HS-27A (cell line): ENCODE measurements at regions not wholly inside any gene's neighbourhood (a gene's known extent, or its start where the extent isn't known, plus 50 kb on each side); places are given as distances from the start of the nearest gene placed in this dataset.
"Not testable (repeated sequence)": the region's sequence is repeated elsewhere in the genome, so short reads cannot be mapped to it uniquely, and the experiment has no call there.

Source experiments
- DNase-seq: peaks from one replicate; pipeline ENCODE4 v3.0.0-alpha.2; 2012; ENCODE audit warnings: low read depth, missing footprints

DNA sequence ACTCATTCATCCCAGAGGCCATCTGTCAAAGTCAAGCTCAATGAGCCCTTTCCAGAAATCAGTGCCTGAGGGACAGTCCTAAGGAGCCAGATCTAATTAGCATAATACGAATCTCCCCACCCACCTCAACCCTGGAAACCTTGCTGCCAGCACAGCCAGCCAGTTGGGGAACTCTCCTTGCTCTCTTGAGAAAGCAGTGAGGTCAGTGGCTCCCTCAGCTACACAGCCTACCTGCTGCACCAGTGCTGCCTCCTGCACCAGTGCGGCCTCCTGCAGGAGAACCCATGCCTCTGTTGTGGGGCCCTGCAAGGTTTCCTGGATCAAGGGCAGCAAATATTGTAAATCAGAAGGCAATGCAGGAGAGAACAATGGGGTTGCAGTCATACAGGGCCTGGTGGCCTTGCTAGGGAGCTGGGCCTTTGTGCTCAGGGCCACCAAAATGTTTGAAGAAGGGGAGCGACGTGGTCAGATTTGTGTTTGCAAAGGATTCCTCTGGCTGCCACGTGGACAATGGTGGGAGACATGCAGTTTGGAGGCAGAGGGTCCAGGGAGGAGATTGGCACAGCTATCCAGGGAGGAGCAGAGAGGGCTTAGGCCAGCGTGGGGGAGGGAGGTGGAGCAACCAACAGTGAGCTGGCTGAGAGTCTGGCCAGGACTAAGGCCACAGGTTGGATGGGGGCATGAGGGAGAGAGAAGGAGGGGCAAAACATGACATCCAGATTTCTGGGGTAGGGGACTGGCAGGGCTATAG, 124.3 kb upstream of the MAMLD1 start:
- DNase-seq: no peak

DNA sequence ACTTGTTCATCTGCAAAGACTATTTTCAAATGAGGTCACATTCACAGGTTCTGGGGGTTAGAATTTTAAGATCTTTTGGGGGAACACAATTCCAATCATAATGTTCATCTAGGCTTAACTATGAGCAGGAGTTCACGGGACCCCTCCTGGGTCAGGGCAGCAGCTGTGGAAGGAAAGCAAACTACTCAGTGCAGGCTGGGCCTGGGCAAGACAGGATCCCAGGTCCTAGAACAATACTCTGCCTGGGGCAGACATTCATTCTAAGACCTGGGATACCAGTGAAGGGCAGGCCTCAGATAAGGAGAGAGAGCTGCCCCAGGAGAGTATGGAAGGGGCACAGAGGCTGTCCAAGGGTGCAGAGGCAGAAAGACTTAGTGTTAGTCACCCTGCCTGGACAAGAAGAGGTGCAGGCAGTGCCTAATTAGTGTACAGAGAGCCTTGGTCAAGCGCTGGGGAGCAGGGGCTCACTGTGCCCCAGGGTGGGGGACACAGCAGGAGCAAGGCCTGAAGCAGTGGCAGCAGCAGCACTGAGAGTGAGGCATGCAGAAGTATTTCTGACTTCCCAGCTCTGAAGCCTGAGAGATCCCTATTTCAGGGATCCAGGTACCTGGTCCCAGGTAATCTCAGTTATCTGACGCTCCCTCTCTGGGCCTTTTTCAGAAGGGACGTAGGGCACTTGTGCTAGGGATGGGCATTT, 123.0 kb upstream of the MAMLD1 start:
- DNase-seq: no peak

DNA sequence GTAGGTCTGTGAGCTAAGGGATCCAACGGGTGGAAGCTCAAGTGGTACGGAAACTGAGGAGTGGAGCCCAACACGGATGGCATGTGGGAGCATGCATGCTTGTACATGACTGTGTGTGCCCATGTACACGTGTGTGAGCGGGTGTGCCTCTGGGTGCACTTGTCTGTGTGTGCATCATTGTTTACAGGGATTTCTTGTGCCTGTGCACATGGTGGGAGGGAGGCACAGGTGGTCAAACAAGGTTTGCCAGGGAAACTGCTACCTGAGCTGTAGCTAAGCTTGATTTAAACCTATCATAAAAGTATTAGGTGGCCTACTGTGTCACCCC, 122.5 kb upstream of the MAMLD1 start:
- DNase-seq: no peak

DNA sequence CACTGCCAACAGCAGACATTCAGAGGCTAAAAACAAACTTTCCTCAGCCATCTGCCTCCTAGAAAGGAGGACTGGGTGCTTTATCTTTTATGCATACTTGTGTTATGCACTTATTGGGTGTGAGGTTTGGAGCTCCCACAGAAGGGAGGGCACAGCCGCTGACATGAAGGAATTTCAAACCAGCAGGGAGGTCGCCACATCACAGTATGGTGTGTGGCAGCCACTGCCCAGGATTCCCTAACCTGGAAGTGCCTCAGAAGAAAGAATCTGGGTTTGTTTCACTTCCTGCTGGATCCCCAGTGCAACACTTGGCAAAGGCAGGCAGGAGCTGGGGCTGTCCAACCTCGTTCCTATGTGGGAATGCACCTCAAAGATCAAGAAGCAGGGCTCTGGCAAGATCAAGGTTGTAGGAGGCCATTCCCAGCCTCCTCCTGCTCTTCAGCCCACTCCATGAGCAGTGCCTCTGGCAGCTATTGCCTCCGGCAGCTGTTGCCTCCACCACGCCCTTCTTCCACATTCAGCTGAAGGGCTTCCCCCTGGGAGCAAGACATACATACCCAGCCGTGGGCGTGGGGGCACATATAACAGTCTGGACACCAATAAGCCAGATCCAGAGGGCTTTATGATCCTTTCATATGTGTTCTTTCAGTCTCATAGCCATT, 109.0 kb upstream of the MAMLD1 start:
- no peak for DNase-seq

DNA sequence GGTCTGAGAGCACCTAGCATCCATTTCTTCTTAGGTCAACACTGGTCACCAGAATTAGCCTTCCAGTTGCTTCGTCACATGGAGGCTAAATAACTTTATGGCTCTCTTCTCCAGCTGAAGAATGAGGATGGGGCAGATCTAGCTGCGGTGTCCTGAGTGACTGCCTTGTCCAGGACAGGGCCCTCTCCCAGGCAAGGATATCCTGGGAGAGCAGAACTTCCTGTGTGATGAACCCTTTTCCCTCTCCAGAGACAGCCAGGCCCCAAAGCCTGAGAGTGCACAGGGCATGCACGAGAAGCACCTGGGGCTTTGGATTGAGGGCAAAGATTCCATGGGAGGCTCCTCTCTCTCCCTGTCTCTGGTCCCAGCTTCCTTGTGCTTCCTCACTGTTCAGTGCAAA, 108.2 kb upstream of the MAMLD1 start:
- DNase-seq: no peak

DNA sequence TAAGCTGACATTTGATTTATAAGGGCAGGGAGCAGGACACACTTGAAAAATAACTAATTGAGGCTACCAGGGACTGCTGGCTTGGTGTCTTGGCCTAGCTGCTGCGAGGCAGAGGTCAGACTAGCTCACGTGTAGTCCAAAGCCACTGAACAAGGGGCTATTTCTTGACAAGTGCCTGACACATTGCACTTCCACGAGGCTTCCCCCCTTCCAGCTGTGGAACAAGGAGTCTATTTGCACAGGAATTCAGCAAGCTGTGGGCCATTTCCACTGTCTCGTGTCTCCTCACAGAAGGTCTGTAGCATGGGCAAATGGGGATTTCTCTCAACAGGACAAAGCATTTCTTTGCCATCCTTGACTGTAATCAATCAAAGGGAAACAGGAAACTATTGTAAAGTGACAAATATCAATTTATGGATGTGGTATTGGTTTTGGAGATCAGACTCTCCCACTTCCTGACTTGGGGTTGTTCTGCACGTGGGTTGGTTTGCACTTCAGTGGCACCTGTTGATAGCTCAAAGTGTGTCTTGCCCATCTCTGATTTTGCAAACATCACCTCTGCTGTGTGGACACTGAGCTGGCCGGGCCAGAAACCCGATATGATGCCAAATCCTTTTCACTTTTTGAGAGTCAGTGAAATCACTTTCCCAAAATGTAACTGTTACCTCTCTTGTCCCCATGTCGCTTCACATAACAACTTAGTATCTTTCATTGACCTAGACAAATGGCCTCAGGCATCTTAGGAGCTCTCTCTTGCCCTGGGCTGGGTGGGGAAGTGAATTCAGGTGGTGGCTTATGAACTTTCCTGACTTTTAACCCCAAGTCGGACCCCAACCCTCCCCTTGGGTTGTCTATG, 107.4 kb upstream of the MAMLD1 start:
- no peak for DNase-seq

DNA sequence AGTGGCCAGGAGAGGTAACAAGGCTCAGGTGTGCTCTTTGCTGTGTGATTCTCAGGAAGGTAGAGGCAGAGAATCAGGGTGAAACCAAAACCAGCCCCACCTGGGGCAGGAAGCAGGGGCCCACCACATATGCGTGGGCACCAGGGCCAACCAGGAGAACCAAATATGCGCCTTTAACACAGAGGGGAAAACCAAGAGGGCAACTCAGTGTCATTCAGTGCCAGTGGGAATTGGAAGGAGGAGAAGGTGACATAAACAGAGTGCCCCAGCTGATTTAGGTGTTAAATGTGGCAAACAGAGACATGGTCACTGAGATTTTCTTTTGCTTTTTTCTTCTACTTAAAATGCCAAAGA, 106.8 kb upstream of the MAMLD1 start:
- no peak for DNase-seq

DNA sequence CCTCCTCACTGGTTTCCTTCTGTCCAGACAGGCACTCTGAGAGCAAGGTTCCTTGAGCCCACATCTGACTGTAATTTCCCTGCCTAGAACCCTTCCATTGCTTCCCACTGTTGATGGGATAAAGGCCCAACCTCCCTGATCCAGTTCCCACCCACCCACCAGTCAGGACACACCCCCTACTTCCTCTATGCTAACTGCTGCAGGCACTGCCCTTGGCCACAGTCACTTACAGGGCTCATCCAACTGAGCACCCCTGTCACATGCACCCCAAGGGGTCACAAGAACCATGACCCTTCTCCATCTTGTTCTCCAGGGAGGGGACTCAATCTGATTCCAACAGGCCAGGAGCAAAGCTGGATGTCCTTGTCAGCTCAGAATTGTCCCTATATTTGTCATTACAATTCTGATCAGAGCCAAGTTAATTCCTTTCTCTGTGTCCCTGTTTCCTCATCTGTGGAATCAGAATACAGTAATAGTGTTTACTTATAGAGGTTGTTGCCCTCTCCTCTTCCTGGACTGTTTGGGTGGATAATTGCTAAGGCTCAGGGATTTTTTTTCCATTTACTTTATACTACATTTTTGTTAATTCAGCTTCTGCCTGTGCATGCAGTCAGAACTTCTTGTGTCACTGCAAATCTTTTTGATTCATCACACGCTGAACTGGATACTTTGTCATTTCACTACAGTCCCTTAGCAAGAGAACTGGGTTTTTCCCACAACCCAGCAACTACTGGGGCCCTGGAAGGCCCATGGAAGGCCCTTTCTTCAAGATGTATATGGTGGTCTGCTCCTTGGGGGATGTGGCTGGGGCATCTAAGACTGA, 105.6 kb upstream of the MAMLD1 start:
- no peak for DNase-seq

DNA sequence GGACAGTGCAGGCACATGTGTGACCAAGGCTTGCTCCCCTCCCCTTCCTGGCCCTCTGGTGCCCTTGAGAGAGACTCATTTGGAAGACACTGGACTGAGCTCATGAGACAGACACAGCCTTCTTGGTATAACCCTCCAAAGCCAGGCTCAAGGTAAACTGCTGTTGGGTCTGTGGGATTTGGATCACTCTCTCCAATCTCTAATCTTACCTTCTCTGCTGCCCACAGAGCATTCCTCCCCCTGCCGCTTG, 105.0 kb upstream of the MAMLD1 start:
- no peak for DNase-seq

DNA sequence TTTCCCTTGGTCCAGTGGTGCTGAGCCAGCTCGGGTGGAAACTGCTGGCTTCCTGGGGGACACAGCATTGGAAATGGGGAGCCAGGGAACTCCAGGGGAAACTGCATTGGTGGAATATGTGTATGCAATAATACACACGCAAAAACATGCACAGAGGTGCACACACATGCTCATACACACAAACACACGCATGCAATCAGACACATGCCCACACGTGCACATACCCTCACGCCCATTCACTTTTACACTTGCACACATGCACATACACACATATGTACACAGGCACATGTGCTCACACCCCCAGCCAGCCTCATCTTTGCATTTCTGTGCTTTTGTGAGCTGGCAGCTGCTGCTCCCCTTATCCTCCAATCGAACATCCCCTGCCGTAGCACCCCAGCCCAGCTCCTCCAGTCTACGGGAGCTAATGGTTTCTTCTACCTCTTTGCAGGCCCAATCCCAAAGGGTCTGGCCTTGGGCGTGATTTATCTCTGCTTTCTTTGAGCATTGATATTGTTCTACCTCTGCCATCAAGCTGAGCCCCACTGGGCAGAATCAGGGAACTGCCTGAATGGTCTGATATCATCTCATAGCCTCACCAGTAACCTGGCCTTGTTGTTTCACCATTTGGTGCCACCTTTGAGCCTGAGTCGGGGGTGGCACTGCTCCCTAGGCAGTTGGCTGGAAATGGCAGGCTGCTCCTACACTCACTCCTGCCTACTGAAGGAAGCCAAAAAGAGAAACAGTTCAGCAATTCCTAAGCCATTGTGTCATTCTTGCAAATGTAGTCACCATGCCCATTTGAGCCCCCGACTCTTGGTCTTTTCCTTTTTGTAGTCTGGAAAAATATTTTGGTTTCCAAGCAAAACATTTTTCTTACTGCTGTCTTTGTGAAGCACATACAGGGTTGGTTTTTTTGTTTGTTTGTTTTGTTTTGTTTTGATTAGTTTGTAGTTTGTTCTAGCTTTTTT, 104.4 kb upstream of the MAMLD1 start:
- DNase-seq: peak; percentile 22

DNA sequence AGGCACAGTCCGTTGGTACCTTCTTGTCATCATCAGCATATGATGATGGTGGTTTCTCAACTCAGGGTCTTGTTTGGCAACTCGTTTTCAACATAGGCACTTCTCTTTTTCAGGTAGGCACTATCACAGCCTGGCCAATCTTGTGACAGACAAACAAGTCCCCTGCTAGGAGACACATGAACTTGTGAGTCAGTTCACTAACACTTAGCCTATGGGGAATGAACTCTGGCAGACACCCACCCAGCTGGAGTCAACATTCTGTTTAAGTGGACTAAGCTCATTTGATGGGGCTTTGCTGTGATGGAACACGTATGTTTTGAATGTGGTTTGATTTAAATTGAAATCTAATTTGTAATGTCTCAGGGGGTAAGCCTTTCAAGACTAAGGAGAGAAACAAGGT, 100.7 kb upstream of the MAMLD1 start:
- no peak for DNase-seq

DNA sequence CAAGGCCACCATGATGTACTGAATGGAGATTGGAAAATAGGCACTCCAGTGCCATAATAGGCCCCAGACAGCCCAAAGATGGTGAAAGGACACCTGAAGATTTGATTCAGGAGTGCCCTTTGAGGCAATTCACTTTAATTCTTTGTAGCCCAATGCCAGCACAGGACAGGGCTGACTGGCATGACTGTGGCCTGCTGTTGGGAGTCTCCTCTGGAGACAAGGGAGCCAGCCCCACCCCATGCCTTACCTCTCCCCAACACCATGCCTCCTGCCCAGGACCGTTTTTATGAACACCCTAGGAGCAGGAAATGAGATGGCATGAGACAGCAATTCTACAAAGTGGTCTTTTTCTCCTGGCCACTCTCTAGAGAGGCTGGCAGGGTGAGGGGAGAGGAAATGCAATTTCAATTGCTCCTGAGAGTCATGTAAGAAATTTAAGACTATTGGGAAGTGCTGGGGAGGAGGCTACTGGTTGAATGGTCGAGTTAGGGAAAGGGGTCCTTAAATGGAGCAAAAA, 94.2 kb upstream of the MAMLD1 start:
- no peak for DNase-seq

DNA sequence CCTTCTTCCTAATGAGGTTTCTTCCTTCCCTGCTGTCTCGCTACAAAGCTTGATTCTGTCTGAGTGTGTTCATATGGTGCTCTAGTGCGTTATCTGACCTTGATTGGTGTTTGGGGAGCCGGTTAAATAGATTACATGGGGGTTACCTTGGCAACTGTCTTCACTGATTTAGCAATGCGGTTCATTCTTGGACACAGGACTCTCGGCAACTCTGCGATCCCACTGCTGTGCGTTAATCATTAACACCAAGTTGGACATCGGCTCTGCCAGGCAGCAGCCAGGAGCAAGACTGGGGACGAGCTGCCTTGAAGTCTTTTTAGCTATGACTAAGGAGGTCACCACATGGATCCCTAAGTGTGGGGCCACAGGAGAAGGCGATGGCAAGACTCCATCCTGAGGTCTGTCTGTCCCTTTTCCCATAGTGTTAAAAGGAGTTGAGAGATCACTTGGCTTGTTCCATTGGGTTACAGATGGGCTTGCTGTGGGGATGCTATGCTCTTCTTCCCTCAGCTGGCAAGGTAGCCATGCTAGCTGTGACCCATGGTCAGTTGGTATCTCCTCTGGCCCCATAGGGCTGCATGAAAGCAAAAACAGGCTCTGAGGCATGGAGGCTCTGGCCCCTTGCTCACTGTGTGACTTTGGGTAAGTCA, 93.4 kb upstream of the MAMLD1 start:
- DNase-seq: no peak

DNA sequence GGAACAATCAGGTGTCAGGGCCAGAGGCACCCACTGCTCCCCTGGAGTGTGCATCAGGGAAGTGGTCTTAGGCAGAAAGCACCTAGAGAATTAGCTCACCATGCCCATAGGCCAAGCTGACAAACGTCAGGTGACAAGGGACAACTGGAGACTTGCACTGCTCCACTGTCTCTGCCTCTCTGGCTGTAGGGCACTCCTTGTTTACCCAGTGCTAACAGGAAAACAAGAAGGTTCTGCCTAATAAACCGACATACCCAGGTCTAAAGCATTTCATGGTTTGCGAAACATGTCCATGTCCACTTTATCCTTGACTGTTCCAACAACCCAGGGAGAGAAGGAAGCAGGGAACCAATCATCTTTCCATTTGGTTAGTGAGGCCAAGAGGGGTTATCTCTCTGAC, 92.5 kb upstream of the MAMLD1 start:
- no peak for DNase-seq

DNA sequence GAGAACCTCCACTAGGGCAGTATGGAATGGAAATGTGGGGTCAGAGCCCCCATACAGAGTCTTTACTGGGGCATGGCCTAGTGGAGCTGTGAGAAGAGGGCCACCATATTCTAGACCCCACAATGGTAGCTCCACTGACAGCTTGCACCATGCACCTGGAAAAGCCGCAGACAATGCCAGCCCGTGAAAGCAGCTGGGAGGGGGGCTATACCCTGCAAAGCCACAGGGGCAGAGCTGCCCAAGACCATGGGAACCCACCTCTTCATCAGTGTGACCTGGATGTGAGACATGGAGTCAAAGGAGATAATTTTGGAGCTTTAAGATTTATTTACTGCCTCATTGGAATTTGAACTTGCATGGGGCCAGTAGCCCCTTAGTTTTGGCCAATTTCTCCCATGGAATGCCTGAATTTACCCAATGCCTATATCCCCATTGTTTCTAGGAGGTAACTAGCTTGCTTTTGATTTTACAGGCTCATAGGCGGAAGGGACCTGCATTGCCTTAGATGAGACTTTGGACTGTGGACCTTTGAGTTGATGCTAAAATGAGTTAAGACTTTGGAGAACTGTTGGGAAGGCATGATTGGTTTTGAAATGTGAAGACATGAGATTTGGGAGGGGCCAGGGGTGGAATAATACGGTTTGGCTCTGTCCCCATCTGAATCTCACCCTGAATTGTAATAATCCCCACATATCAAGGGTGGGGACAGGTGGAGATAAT, 89.4 kb upstream of the MAMLD1 start:
- DNase-seq: not testable (repeated sequence)

DNA sequence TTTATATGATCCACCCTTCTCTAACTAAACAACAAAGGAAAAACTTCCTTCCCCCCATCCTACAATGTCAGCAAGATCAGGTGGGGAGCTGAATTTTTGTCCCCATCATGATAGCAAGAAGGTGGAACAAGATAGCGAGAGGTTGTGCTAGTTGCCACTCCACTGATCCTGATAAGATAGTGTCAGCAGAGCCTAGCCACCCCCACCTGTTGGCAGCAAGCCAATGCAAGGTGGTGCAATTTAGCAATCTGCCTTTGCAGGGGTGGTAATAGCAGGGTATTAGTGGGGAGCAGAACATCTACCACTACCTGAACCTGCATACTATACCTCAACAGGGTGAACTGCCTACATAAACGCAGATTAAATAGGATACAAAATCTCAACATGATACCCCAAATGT, 80.2 kb upstream of the MAMLD1 start:
- DNase-seq: no peak

DNA sequence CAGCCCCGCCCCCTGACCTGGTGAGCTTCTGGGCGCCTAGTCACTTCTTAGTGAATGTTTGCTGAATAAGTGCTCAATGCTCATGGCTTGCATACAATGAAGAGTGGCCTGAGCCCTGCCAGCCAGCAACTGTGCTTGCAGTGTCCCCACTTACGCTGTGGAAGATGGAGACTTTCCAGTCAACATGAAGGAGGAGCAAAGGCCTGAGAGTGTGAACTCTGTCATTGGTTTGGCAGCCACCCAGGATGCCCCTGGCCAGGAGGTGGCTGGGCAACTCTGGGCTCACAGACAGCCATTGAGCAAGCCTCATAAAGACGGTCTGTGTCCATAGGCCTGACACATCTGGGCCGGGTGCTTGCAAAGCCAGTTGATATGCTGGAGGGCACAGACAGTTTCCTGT, 72.1 kb upstream of the MAMLD1 start:
- DNase-seq: no peak

DNA sequence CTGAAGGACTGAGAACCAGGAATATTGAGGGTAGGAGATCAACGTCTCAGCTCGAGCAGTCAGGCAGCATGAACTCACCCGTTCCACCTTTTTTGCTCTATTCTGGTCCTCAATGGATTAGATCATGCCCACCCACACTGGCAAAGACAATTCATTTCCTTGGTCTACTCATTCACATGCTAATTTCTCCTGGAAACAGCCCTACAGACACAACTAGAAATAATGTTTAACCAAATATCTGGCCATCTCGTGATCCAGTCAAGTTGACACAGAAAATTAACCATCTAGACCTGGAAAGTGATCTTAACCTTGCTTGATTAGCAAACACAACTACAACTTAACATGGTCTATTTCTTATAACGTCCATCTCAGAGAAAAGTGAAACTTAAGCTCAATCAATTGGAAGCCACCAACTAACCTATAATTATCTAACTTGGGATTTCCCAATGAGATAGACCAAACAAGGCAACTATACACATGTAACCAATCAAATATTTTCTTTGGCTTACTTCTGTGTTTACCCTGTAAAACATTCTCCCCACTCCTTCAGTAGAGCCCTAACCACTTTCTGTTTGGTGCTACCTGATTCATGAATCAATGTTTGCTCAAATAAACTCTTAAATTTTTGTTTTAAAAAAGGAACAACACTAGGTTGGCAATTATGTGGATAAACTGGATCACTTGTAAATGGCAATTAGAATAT, 69.7 kb upstream of the MAMLD1 start:
- no peak for DNase-seq
